ENCODE measurements at regions not wholly inside any gene's neighbourhood (a gene's known extent, or its start where the extent isn't known, plus 50 kb on each side); places are given as distances from the start of the nearest gene placed in this dataset.

GRCh38 chr5:87184605-87185004, 83.1 kb upstream of the RASA1 start:
- peaks cover 2% of the 10 kb centered on the region for H3K27me3 Mint-ChIP-seq (ENCODE audit: insufficient read depth, low read depth, poor library complexity)
- H3K4me1 Mint-ChIP-seq: peaks cover 4% of the 10 kb centered on the region; the same call in 1 of the 3 replicates
- DNase-seq (ENCODE audit: low spot score) (no peak), ATAC-seq (no peak)
- no peak overlapping the region for H3K4me3 ChIP-seq
- H3K27ac Mint-ChIP-seq: no peak overlapping the region
- H3K4me3 Mint-ChIP-seq: no peak overlapping the region
- H3K4me2 ChIP-seq: no peak overlapping the region
- H3K36me3 Mint-ChIP-seq (ENCODE audit: low read depth): no peaks in the 10 kb centered on the region
- TF ChIP-seq CREB1 (CRISPR knock-in tag; IDR thresholded peaks at IDR 0.05; ENCODE audit: low read depth) (no peak), ZNF331 (CRISPR knock-in tag; IDR thresholded peaks at IDR 0.05; ENCODE audit: low read depth) (no peak), NANOG (IDR thresholded peaks at IDR 0.05; ENCODE audit: borderline replicate concordance) (no peak), REST (IDR thresholded peaks at IDR 0.05; ENCODE audit: unreplicated experiment) (no peak), JUNB (IDR thresholded peaks at IDR 0.05; ENCODE audit: unreplicated experiment) (no peak), STAT1 (IDR thresholded peaks at IDR 0.05; ENCODE audit: unreplicated experiment) (no peak), ZNF462 (CRISPR knock-in tag; IDR thresholded peaks at IDR 0.05) (no peak), ZNF114 (CRISPR knock-in tag; IDR thresholded peaks at IDR 0.05) (no peak), EZH2 (IDR thresholded peaks at IDR 0.05; ENCODE audit: low read depth, unreplicated experiment) (no peak), ETS1 (IDR thresholded peaks at IDR 0.05) (no peak), POLR2AphosphoS5 (IDR thresholded peaks at IDR 0.05; ENCODE audit: low read depth) (no peak), CTCF (conservative IDR thresholded peaks at IDR 0.05; ENCODE audit: low read depth in 2 of 2) (no peak), EZH2phosphoT487 (IDR thresholded peaks at IDR 0.05; ENCODE audit: unreplicated experiment) (no peak)
- H3K4me1 ChIP-seq (ENCODE audit: insufficient read depth): no peaks in the 10 kb centered on the region
- H3K27ac ChIP-seq (ENCODE audit: low read depth): no peak overlapping the region
- no peaks in the 10 kb centered on the region for H3K9me3 Mint-ChIP-seq
- H3K27me3 ChIP-seq (ENCODE audit: insufficient read depth): no peaks in the 10 kb centered on the region
- H2AFZ ChIP-seq: peak overlapping the region; percentile 5; the same call in 1 of the 2 replicates
- H3K79me2 ChIP-seq (replicated peaks; ENCODE audit: insufficient read depth): no peaks in the 10 kb centered on the region
- no peaks in the 10 kb centered on the region for H3F3A ChIP-seq (replicated peaks; ENCODE audit: low read depth)
- H3K9me2 ChIP-seq (ENCODE audit: insufficient read depth): no peaks in the 10 kb centered on the region
- H3K36me3 ChIP-seq (ENCODE audit: insufficient read depth): no peaks in the 10 kb centered on the region
- no peaks in the 10 kb centered on the region for H4K20me1 ChIP-seq (replicated peaks; ENCODE audit: insufficient read depth)

All from GM23338 (cell line).